Erythroblast (primary cell): ENCODE measurements at regions not wholly inside any gene's neighbourhood (a gene's known extent, or its start where the extent isn't known, plus 50 kb on each side); places are given as distances from the start of the nearest gene placed in this dataset.
"Not testable (repeated sequence)": the region's sequence is repeated elsewhere in the genome, so short reads cannot be mapped to it uniquely, and the experiment has no call there.

Experiments used
- GATA1 ChIP-seq: IDR thresholded peaks from 2 replicates; pipeline ENCODE4 v1.6.1; 2011; ENCODE audit warnings: low read depth, mild to moderate bottlenecking, control low read depth, low read length, moderate library complexity
- POLR2A ChIP-seq: IDR thresholded peaks from 2 replicates; pipeline ENCODE4 v1.6.1; 2011; ENCODE audit warnings: mild to moderate bottlenecking, low read length

GRCh38 chr1:65552484-65552883, 132.0 kb downstream of the LEPR start:
- TF ChIP-seq POLR2A, GATA1: not testable (repeated sequence)
